22Rv1 (cell line): ENCODE measurements at regions not wholly inside any gene's neighbourhood (a gene's known extent, or its start where the extent isn't known, plus 50 kb on each side); places are given as distances from the start of the nearest gene placed in this dataset.

ENCODE experiments used
- CTCF ChIP-seq: fragments of 450-650 bp; IDR thresholded peaks from 2 replicates; pipeline ENCODE4 v1.5.1; 2017; ENCODE audit warnings: mild to moderate bottlenecking
- ZFX ChIP-seq: fragments of 450-650 bp; IDR thresholded peaks from 2 replicates; pipeline ENCODE4 v1.6.1; 2017; ENCODE audit warnings: antibody characterized with exemption, borderline replicate concordance

GRCh38 chr5:102554728-102555127 is 55.9 kb upstream of the SLCO6A1 start:
- TF ChIP-seq CTCF (peak; percentile 42), ZFX (no peak)
